Lung (tissue), 11 donors: ENCODE measurements at regions not wholly inside any gene's neighbourhood (a gene's known extent, or its start where the extent isn't known, plus 50 kb on each side); places are given as distances from the start of the nearest gene placed in this dataset.

Experiments
- ATAC-seq: fragments of 200-7000 bp; cut with Tn5 transposase; one replicate; pipeline ENCODE4 v1.9.1; 2020; ENCODE audit warnings: moderate number of reproducible peaks; ENCODE audit not compliant: insufficient read depth, low FRiP score
- DNase-seq, 3 donors: peaks; one replicate each; pipeline ENCODE4 v3.0.0-alpha.2; 2013 to 2017
- H3K27ac ChIP-seq, 2 donors: one replicate each; pipeline ENCODE4 v1.5.1; 2013; ENCODE audit warnings: mild to moderate bottlenecking in 2 of 2, moderate library complexity in 2 of 2, control low read depth in 1 of 2, inconsistent platforms in 1 of 2, low read depth in 1 of 2, low read length in 1 of 2
- H3K27me3 ChIP-seq, 3 donors: one replicate each; pipeline ENCODE4 v1.5.1; 2013; ENCODE audit warnings: low read length in 2 of 3; ENCODE audit not compliant: control insufficient read depth in 3 of 3, insufficient read depth in 3 of 3
- H3K36me3 ChIP-seq, 4 donors: one replicate each; pipeline ENCODE4 v1.5.1; 2013; ENCODE audit warnings: low read length in 4 of 4, mild to moderate bottlenecking in 1 of 4, moderate library complexity in 1 of 4; ENCODE audit not compliant: control insufficient read depth in 4 of 4, insufficient read depth in 4 of 4
- H3K4me1 ChIP-seq, 5 donors: one replicate each; pipeline ENCODE4 v1.5.1; 2013; ENCODE audit warnings: low read length in 5 of 5, mild to moderate bottlenecking in 2 of 5, moderate library complexity in 1 of 5; ENCODE audit not compliant: control insufficient read depth in 5 of 5, insufficient read depth in 5 of 5
- H3K4me3 ChIP-seq: one replicate; pipeline ENCODE4 v1.5.1; 2013; ENCODE audit warnings: mild to moderate bottlenecking, control low read depth, moderate library complexity
- H3K9ac ChIP-seq, 2 donors: one replicate each; pipeline ENCODE4 v1.5.1; 2013; ENCODE audit warnings: low read length in 2 of 2, control low read depth in 1 of 2; ENCODE audit not compliant: insufficient read depth in 1 of 2
- H3K9me3 ChIP-seq, 4 donors: one replicate each; pipeline ENCODE4 v1.5.1; 2013; ENCODE audit warnings: low read length in 3 of 4, mild to moderate bottlenecking in 1 of 4, moderate library complexity in 1 of 4; ENCODE audit not compliant: control insufficient read depth in 4 of 4, insufficient read depth in 3 of 4
- CTCF ChIP-seq: IDR thresholded peaks from 2 replicates; pipeline ENCODE4 v1.5.1; 2012; ENCODE audit warnings: mild to moderate bottlenecking; ENCODE audit errors: control extremely low read depth, extremely low read depth
- WGBS, 2 donors: extraction: QIAGEN DNeasy Blood & Tissue Kit; methylation state at CpG; one replicate each; pipeline ENCODE4 v1.1.7; 2013; 5-methylcytosine and 5-hydroxymethylcytosine counted together
- donor health status: control.
- donor health status: control.
- donor health status: Bipolar disorder and iron deficiency.
- donor health status: healthy.
- donor health status: DM: yes; HTN: yes; CAD: no.

- ATAC-seq (no peak), DNase-seq (no peak)
- whole genome bisulfite sequencing, 2 donors, result 57 to 85% methylated on average over 9 of the region's 9 CpGs
- no peak overlapping the region for H3K27ac ChIP-seq
- peaks cover 0 to 22% (median 0%) of the 10 kb centered on the region in 3 donors for H3K27me3 ChIP-seq
- no peak overlapping the region for H3K9ac ChIP-seq
- no peak for TF ChIP-seq CTCF
- H3K36me3 ChIP-seq, result no peaks in the 10 kb centered on the region
- H3K4me1 ChIP-seq, result no peaks in the 10 kb centered on the region
- H3K9me3 ChIP-seq, result peaks cover 0 to 5% (median 0%) of the 10 kb centered on the region in 4 donors
- H3K4me3 ChIP-seq, result no peak overlapping the region
Observed at GRCh38 chr22:49278340-49278739, 549.3 kb downstream of the BRD1 start.

GRCh38 chr22:49276567-49276966 is 551.1 kb downstream of the BRD1 start:
- no peak overlapping the region for H3K4me3 ChIP-seq
- 73 to 82% methylated on average over 10 of the region's 10 CpGs for WGBS, 2 donors
- H3K9ac ChIP-seq, result no peak overlapping the region
- DNase-seq (no peak), ATAC-seq (no peak)
- H3K27ac ChIP-seq, result no peak overlapping the region
- H3K4me1 ChIP-seq, result no peaks in the 10 kb centered on the region
- H3K27me3 ChIP-seq, result peaks cover 0 to 23% (median 2%) of the 10 kb centered on the region in 3 donors
- TF ChIP-seq CTCF, result no peak
- H3K9me3 ChIP-seq, result peaks cover 0 to 5% (median 0%) of the 10 kb centered on the region in 4 donors
- H3K36me3 ChIP-seq, result no peaks in the 10 kb centered on the region

DNA sequence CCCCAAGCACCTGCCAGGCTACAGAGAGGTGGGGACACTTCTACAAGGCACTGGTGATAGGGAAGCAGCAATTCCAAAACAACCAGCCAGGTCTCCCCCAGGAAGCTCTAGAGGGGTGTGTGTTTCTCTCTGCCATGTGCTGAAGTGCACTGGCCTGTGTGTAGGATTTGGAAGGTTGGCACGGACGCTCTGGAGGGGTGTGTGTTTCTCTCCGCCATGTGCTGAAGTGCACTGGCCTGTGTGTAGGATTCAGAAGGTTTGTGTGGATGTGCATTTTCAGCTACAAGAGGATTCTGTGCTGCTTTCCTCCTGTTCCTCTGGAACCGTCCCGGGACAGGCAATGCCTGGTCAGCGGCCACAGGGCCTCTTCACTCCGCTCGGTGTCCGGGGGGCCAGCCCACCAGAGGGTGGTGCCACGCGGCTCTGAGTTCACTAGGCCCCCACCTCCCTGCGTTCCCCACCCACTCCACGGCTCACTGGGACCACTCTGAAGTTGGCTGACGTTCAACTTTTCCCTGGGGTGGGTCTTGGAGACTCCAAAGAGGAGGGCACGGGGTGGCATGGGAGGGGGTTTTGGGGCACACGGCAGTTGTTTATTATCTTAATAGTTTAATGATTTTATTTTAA is 552.8 kb downstream of the BRD1 start:
- TF ChIP-seq CTCF, result no peak
- H3K27me3 ChIP-seq, result peaks cover 9 to 28% (median 10%) of the 10 kb centered on the region in 3 donors
- H3K4me3 ChIP-seq, result no peak overlapping the region
- no peaks in the 10 kb centered on the region for H3K36me3 ChIP-seq
- DNase-seq (no peak), ATAC-seq (no peak)
- H3K9me3 ChIP-seq, result peaks cover 0 to 1% (median 0%) of the 10 kb centered on the region in 4 donors
- WGBS, 2 donors, result 72 to 86% methylated on average over 16 of the region's 16 CpGs
- H3K27ac ChIP-seq, result no peak overlapping the region
- H3K9ac ChIP-seq, result no peak overlapping the region
- H3K4me1 ChIP-seq, result no peaks in the 10 kb centered on the region
